ENCODE measurements at regions not wholly inside any gene's neighbourhood (a gene's known extent, or its start where the extent isn't known, plus 50 kb on each side); places are given as distances from the start of the nearest gene placed in this dataset.

GRCh38 chr4:129968366-129968765 lies 872.4 kb downstream of the C4orf33 start:
- no peak for DNase-seq (ENCODE audit: low read depth)
- no peak for TF ChIP-seq CTCF (IDR thresholded peaks at IDR 0.05; ENCODE audit: insufficient read depth, low read length)
- H3K4me3 ChIP-seq (ENCODE audit: low read depth, low read length) = no peak overlapping the region

GRCh38 chr4:129968778-129969177 lies 872.8 kb downstream of the C4orf33 start:
- H3K4me3 ChIP-seq (ENCODE audit: low read depth, low read length) = no peak overlapping the region
- no peak for DNase-seq (ENCODE audit: low read depth)
- TF ChIP-seq CTCF (IDR thresholded peaks at IDR 0.05; ENCODE audit: insufficient read depth, low read length) = no peak

GRCh38 chr4:129970801-129971200 lies 874.8 kb downstream of the C4orf33 start:
- TF ChIP-seq CTCF (IDR thresholded peaks at IDR 0.05; ENCODE audit: insufficient read depth, low read length) = no peak
- H3K4me3 ChIP-seq (ENCODE audit: low read depth, low read length) = no peak overlapping the region
- no peak for DNase-seq (ENCODE audit: low read depth)

GRCh38 chr4:129971419-129971818 lies 875.5 kb downstream of the C4orf33 start:
- no peak for DNase-seq (ENCODE audit: low read depth)
- TF ChIP-seq CTCF (IDR thresholded peaks at IDR 0.05; ENCODE audit: insufficient read depth, low read length) = no peak
- H3K4me3 ChIP-seq (ENCODE audit: low read depth, low read length) = no peak overlapping the region

- no peak for DNase-seq (ENCODE audit: low read depth)
- no peak for TF ChIP-seq CTCF (IDR thresholded peaks at IDR 0.05; ENCODE audit: insufficient read depth, low read length)
- no peak overlapping the region for H3K4me3 ChIP-seq (ENCODE audit: low read depth, low read length)
Observed at GRCh38 chr4:129972257-129972656, 876.3 kb downstream of the C4orf33 start.

GRCh38 chr4:129974730-129975129 lies 878.8 kb downstream of the C4orf33 start:
- H3K4me3 ChIP-seq (ENCODE audit: low read depth, low read length) = no peak overlapping the region
- TF ChIP-seq CTCF (IDR thresholded peaks at IDR 0.05; ENCODE audit: insufficient read depth, low read length) = no peak
- no peak for DNase-seq (ENCODE audit: low read depth)

- DNase-seq (ENCODE audit: low read depth) = no peak
- no peak for TF ChIP-seq CTCF (IDR thresholded peaks at IDR 0.05; ENCODE audit: insufficient read depth, low read length)
- H3K4me3 ChIP-seq (ENCODE audit: low read depth, low read length) = no peak overlapping the region
Observed at GRCh38 chr4:129978315-129978714, 882.4 kb downstream of the C4orf33 start.
